IMR-90 (cell line): ENCODE measurements at regions not wholly inside any gene's neighbourhood (a gene's known extent, or its start where the extent isn't known, plus 50 kb on each side); places are given as distances from the start of the nearest gene placed in this dataset.

Experiments
- ATAC-seq: fragments of 200-7000 bp; cut with Tn5 transposase; 2 replicates; pipeline ENCODE4 v1.9.1; 2020; ENCODE audit warnings: low read depth, mild to moderate bottlenecking, moderate library complexity
- BruUV-seq: library from RNA; stranded (reverse); fragments of 400-500 nt; replicated peaks from 2 replicates; lab custom pipeline; 2021; lab: Mats Ljungman, UMichigan
- CTCF ChIA-PET: fragments of 300-600 bp; formaldehyde crosslinking; extraction: SDS; loops from one replicate; lab custom pipeline; 2021; ENCODE audit warnings: antibody characterized with exemption; lab: Yijun Ruan, JAX
- POLR2A ChIA-PET: fragments of 300-600 bp; sonication (Branson Sonifier 250); formaldehyde crosslinking; loops from one replicate; lab custom pipeline; 2022; ENCODE audit warnings: antibody characterized with exemption; ENCODE audit not compliant: unreplicated experiment; lab: Charles Lee
- DNase-seq: peaks from one replicate; pipeline ENCODE4 v3.0.0; 2013
- H2AFZ ChIP-seq: replicated peaks from 2 replicates; pipeline ENCODE3; 2013; ENCODE audit warnings: low read length, mild to moderate bottlenecking; ENCODE audit not compliant: poor library complexity
- H2AK5ac ChIP-seq: 2 replicates; pipeline ENCODE4 v1.6.1; 2013; ENCODE audit warnings: low read depth, low read length, inconsistent platforms
- H2AK9ac ChIP-seq: replicated peaks from 2 replicates; pipeline ENCODE3; 2013; ENCODE audit warnings: mild to moderate bottlenecking, low read depth, low read length, moderate library complexity; ENCODE audit not compliant: poor library complexity
- H2BK120ac ChIP-seq: 2 replicates; pipeline ENCODE4 v1.6.1; 2013; ENCODE audit warnings: low read depth, low read length, inconsistent platforms
- H2BK15ac ChIP-seq: 3 replicates; pipeline ENCODE4 v1.6.1; 2013; ENCODE audit warnings: low read depth, low read length, inconsistent platforms
- H2BK20ac ChIP-seq: 2 replicates; pipeline ENCODE4 v1.6.1; 2013; ENCODE audit warnings: low read depth, mild to moderate bottlenecking, inconsistent platforms, low read length, moderate library complexity
- H2BK5ac ChIP-seq: 2 replicates; pipeline ENCODE4 v1.6.1; 2013; ENCODE audit warnings: mild to moderate bottlenecking, low read depth, low read length, inconsistent platforms; ENCODE audit not compliant: poor library complexity, severe bottlenecking
- H3K14ac ChIP-seq: replicated peaks from 2 replicates; pipeline ENCODE4 v1.6.1; 2013; ENCODE audit warnings: low read depth, low read length, inconsistent platforms
- H3K18ac ChIP-seq: 2 replicates; pipeline ENCODE4 v1.6.1; 2013; ENCODE audit warnings: low read depth, low read length, control low read depth
- H3K23ac ChIP-seq: 2 replicates; pipeline ENCODE4 v1.6.1; 2013; ENCODE audit warnings: low read depth, low read length, inconsistent platforms
- H3K27ac ChIP-seq: 2 replicates; pipeline ENCODE4 v1.5.1; 2013; ENCODE audit warnings: mild to moderate bottlenecking, control low read depth, low read length; ENCODE audit not compliant: insufficient read depth
- H3K27me3 ChIP-seq: 2 replicates; pipeline ENCODE4 v1.6.1; 2013; ENCODE audit warnings: low read length; ENCODE audit not compliant: control insufficient read depth, insufficient read depth
- H3K36me3 ChIP-seq: 2 replicates; pipeline ENCODE4 v1.6.1; 2013; ENCODE audit warnings: low read length, mixed read lengths; ENCODE audit not compliant: control insufficient read depth, insufficient read depth
- H3K4ac ChIP-seq: 2 replicates; pipeline ENCODE4 v1.6.1; 2013; ENCODE audit warnings: low read depth, low read length, inconsistent platforms
- H3K4me1 ChIP-seq: 2 replicates; pipeline ENCODE4 v1.6.1; 2013; ENCODE audit warnings: low read length, mixed read lengths; ENCODE audit not compliant: control insufficient read depth, insufficient read depth
- H3K4me2 ChIP-seq: 2 replicates; pipeline ENCODE4 v1.6.1; 2013; ENCODE audit warnings: low read depth, mild to moderate bottlenecking, control low read depth, low read length, moderate library complexity
- H3K4me3 ChIP-seq: 2 replicates; pipeline ENCODE4 v1.5.1; 2013; ENCODE audit warnings: low read depth, mild to moderate bottlenecking, control low read depth, low read length, moderate library complexity; ENCODE audit not compliant: insufficient read depth
- H3K56ac ChIP-seq: 2 replicates; pipeline ENCODE4 v1.6.1; 2013; ENCODE audit warnings: low read length, inconsistent platforms; ENCODE audit not compliant: insufficient read depth; ENCODE audit errors: extremely low read depth
- H3K79me1 ChIP-seq, 2 experiments: 2 replicates each; pipeline ENCODE4 v1.6.1; 2013; ENCODE audit warnings: low read length in 2 of 2, inconsistent platforms in 1 of 2, low read depth in 1 of 2
- H3K9ac ChIP-seq: 2 replicates; pipeline ENCODE4 v1.6.1; 2013; ENCODE audit warnings: low read depth, low read length, control low read depth
- H3K9me1 ChIP-seq: 2 replicates; pipeline ENCODE4 v1.6.1; 2013; ENCODE audit warnings: low read length, inconsistent platforms; ENCODE audit not compliant: insufficient read depth
- H3K9me3 ChIP-seq: 2 replicates; pipeline ENCODE4 v1.6.1; 2013; ENCODE audit warnings: low read length; ENCODE audit not compliant: control insufficient read depth, insufficient read depth
- H4K20me1 ChIP-seq: 2 replicates; pipeline ENCODE4 v1.6.1; 2013; ENCODE audit warnings: low read length, inconsistent platforms; ENCODE audit not compliant: insufficient read depth
- H4K5ac ChIP-seq: 2 replicates; pipeline ENCODE4 v1.6.1; 2013; ENCODE audit warnings: mild to moderate bottlenecking, low read depth, low read length, control low read depth
- H4K8ac ChIP-seq, 2 experiments: 2 replicates each; pipeline ENCODE4 v1.6.1; 2013; ENCODE audit warnings: low read depth in 2 of 2, low read length in 2 of 2, control low read depth in 1 of 2, inconsistent platforms in 1 of 2
- H4K91ac ChIP-seq: 2 replicates; pipeline ENCODE4 v1.6.1; 2013; ENCODE audit warnings: low read depth, low read length, inconsistent platforms; ENCODE audit not compliant: insufficient read depth
- MAZ ChIP-seq: IDR thresholded peaks from 2 replicates; pipeline ENCODE4 v1.6.1; 2012; ENCODE audit warnings: low read depth, mild to moderate bottlenecking, low read length, improper control_type of control experiment, moderate library complexity, borderline replicate concordance
- RCOR1 ChIP-seq: IDR thresholded peaks from 2 replicates; pipeline ENCODE4 v1.6.1; 2012; ENCODE audit warnings: mild to moderate bottlenecking, low read length, improper control_type of control experiment; ENCODE audit not compliant: insufficient replicate concordance
- USF2 ChIP-seq: fragments of 150-350 bp; IDR thresholded peaks from 2 replicates; pipeline ENCODE4 v1.6.1; 2017; ENCODE audit warnings: mild to moderate bottlenecking, antibody characterized with exemption, low read length, low read depth
- WGBS, 2 experiments: methylation state at CpG; one replicate each; pipeline versions ENCODE4 v1.1.5 to v1.1.7; 2013; ENCODE audit warnings: missing lambda C conversion rate in 2 of 2; ENCODE audit not compliant: insufficient read length in 1 of 2; ENCODE audit errors: extremely low coverage in 2 of 2; 5-methylcytosine and 5-hydroxymethylcytosine counted together
- dilution Hi-C: fragments of 300-500 bp; cut with HindIII; formaldehyde crosslinking; loops from one replicate; pipeline ENCODE4 v1.14.3; 2018; ENCODE audit warnings: low sequenced_read_pairs; ENCODE audit not compliant: unreplicated experiment
- in situ Hi-C: fragments of 300-500 bp; cut with MboI; formaldehyde crosslinking; loops from 3 replicates; pipeline ENCODE4 v1.14.3; 2019; ENCODE audit warnings: low sequenced_read_pairs, inconsistent platforms, mixed read lengths
- intact Hi-C: fragments of 100-400 bp; cut with micrococcal nuclease; formaldehyde crosslinking; loops from 2 replicates; pipeline ENCODE4 v1.10.0; 2022

GRCh38 chr2:60661073-60661738 lies 94.9 kb upstream of the PAPOLG start:
- H3K23ac ChIP-seq: no peak overlapping the region
- no peak overlapping the region for H3K14ac ChIP-seq
- H4K8ac ChIP-seq: no peak overlapping the region
- TF ChIP-seq RCOR1: no peak
- no peak for TF ChIP-seq MAZ
- TF ChIP-seq USF2: no peak
- H2BK15ac ChIP-seq: no peak overlapping the region
- no peak overlapping the region for H3K4me3 ChIP-seq
- H3K56ac ChIP-seq: no peak overlapping the region
- no peaks in the 10 kb centered on the region for H4K20me1 ChIP-seq
- DNase-seq (no peak), ATAC-seq (no peak)
- H2BK120ac ChIP-seq: no peak overlapping the region
- 20% methylated on average over 1 of the region's 1 CpG; no CpG with 5 or more reads in 1 of the 2 experiments for WGBS, 2 experiments
- no peaks in the 10 kb centered on the region for H3K9me1 ChIP-seq
- intact Hi-C loops: no loop called here
- no peaks in the 10 kb centered on the region for H3K9me3 ChIP-seq
- ChIA-PET POLR2A (no interaction called here), CTCF (no interaction called here)
- no peak overlapping the region for H2AK9ac ChIP-seq
- H2AFZ ChIP-seq: no peak overlapping the region
- no peak overlapping the region for H2BK20ac ChIP-seq
- H4K91ac ChIP-seq: no peak overlapping the region
- no peak overlapping the region for H3K4ac ChIP-seq
- H3K9ac ChIP-seq: no peak overlapping the region
- no peak overlapping the region for H2AK5ac ChIP-seq
- no peak overlapping the region for H2BK5ac ChIP-seq
- H4K5ac ChIP-seq: no peak overlapping the region
- no peaks in the 10 kb centered on the region for H3K4me1 ChIP-seq
- no peaks in the 10 kb centered on the region for H3K27me3 ChIP-seq
- no peaks in the 10 kb centered on the region for H3K36me3 ChIP-seq
- dilution Hi-C loops: no loop called here
- H3K18ac ChIP-seq: no peak overlapping the region
- no peak overlapping the region for H3K27ac ChIP-seq
- no TSS peak for BruUV-seq
- no peaks in the 10 kb centered on the region for H3K79me1 ChIP-seq
- in situ Hi-C loops: no loop called here
- H3K4me2 ChIP-seq: no peak overlapping the region
